Karpas-422 (cell line): ENCODE measurements at regions not wholly inside any gene's neighbourhood (a gene's known extent, or its start where the extent isn't known, plus 50 kb on each side); places are given as distances from the start of the nearest gene placed in this dataset.

Source experiments
- DNase-seq: peaks from one replicate; pipeline ENCODE4 v3.0.0-alpha.2; 2015
- H2AFZ ChIP-seq: fragments of 200-600 bp; sonication (generic); 2 replicates; pipeline ENCODE4 v1.6.1; 2014; ENCODE audit warnings: antibody characterized with exemption, low read length, mixed read lengths
- H3K27ac ChIP-seq: fragments of 200-600 bp; sonication (generic); 2 replicates; pipeline ENCODE4 v1.5.1; 2014; ENCODE audit warnings: mild to moderate bottlenecking, low read length, moderate library complexity
- H3K27me3 ChIP-seq: fragments of 200-600 bp; sonication (generic); 2 replicates; pipeline ENCODE4 v1.6.1; 2014; ENCODE audit warnings: low read length, mixed read lengths
- H3K36me3 ChIP-seq: fragments of 200-600 bp; sonication (generic); 2 replicates; pipeline ENCODE4 v1.6.1; 2014; ENCODE audit warnings: low read length, mixed read lengths; ENCODE audit not compliant: insufficient read depth
- H3K4me1 ChIP-seq: fragments of 200-600 bp; sonication (generic); 2 replicates; pipeline ENCODE4 v1.6.1; 2014; ENCODE audit warnings: mild to moderate bottlenecking, low read length, mixed read lengths
- H3K4me2 ChIP-seq: fragments of 200-600 bp; sonication (generic); 2 replicates; pipeline ENCODE4 v1.6.1; 2014; ENCODE audit warnings: low read length, low read depth, mild to moderate bottlenecking; ENCODE audit not compliant: poor library complexity, severe bottlenecking
- H3K4me3 ChIP-seq: fragments of 200-600 bp; sonication (generic); 2 replicates; pipeline ENCODE4 v1.5.1; 2014; ENCODE audit warnings: mild to moderate bottlenecking, antibody characterized with exemption, low read length, mixed read lengths
- H3K79me2 ChIP-seq: fragments of 200-600 bp; sonication (generic); 2 replicates; pipeline ENCODE4 v1.6.1; 2014; ENCODE audit warnings: mild to moderate bottlenecking, low read length, mixed read lengths
- H3K9ac ChIP-seq: fragments of 200-600 bp; sonication (generic); 2 replicates; pipeline ENCODE4 v1.6.0; 2014; ENCODE audit warnings: low read length
- H3K9me2 ChIP-seq: fragments of 200-600 bp; sonication (generic), shearing (Covaris generic); replicated peaks from 2 replicates; pipeline ENCODE4 v1.6.0; 2014; ENCODE audit warnings: mild to moderate bottlenecking, low read length, moderate library complexity; ENCODE audit not compliant: insufficient read depth
- H3K9me3 ChIP-seq: fragments of 300-700, 200-600 bp; sonication (generic); 2 replicates; pipeline ENCODE4 v1.6.1; 2014; ENCODE audit warnings: low read length, mixed read lengths
- H4K20me1 ChIP-seq: fragments of 200-600 bp; sonication (generic); 2 replicates; pipeline ENCODE4 v1.6.1; 2014; ENCODE audit warnings: mild to moderate bottlenecking, antibody characterized with exemption, low read length, low read depth; ENCODE audit not compliant: insufficient read depth

- no peaks in the 10 kb centered on the region for H3K9me2 ChIP-seq
- H4K20me1 ChIP-seq = no peaks in the 10 kb centered on the region
- H3K4me2 ChIP-seq = no peak overlapping the region
- H3K9ac ChIP-seq = no peak overlapping the region
- no peak overlapping the region for H2AFZ ChIP-seq
- H3K36me3 ChIP-seq = no peaks in the 10 kb centered on the region
- no peaks in the 10 kb centered on the region for H3K27me3 ChIP-seq
- no peak overlapping the region for H3K27ac ChIP-seq
- H3K4me3 ChIP-seq = no peak overlapping the region
- H3K9me3 ChIP-seq = no peaks in the 10 kb centered on the region
- DNase-seq = no peak
- no peaks in the 10 kb centered on the region for H3K79me2 ChIP-seq
- H3K4me1 ChIP-seq = no peaks in the 10 kb centered on the region
These were observed 145.0 kb upstream of the ZC3H11B start for GRCh38 chr1:219757890-219758289.

GRCh38 chr1:219755234-219755633 lies 142.3 kb upstream of the ZC3H11B start:
- Histone ChIP-seq H3K9me3 (no peaks in the 10 kb centered on the region), H2AFZ (no peak overlapping the region), H3K36me3 (no peaks in the 10 kb centered on the region), H3K27ac (no peak overlapping the region), H3K9me2 (no peaks in the 10 kb centered on the region), H3K4me1 (no peaks in the 10 kb centered on the region), H3K79me2 (no peaks in the 10 kb centered on the region), H3K27me3 (no peaks in the 10 kb centered on the region), H3K4me2 (no peak overlapping the region), H4K20me1 (no peaks in the 10 kb centered on the region), H3K4me3 (no peak overlapping the region), H3K9ac (no peak overlapping the region)
- no peak for DNase-seq

GRCh38 chr1:219754767-219755166 lies 141.9 kb upstream of the ZC3H11B start:
- H3K79me2 ChIP-seq = no peaks in the 10 kb centered on the region
- H3K27me3 ChIP-seq = no peaks in the 10 kb centered on the region
- H2AFZ ChIP-seq = no peak overlapping the region
- no peak for DNase-seq
- no peak overlapping the region for H3K27ac ChIP-seq
- no peaks in the 10 kb centered on the region for H3K4me1 ChIP-seq
- H3K4me2 ChIP-seq = no peak overlapping the region
- no peaks in the 10 kb centered on the region for H3K36me3 ChIP-seq
- H4K20me1 ChIP-seq = no peaks in the 10 kb centered on the region
- no peaks in the 10 kb centered on the region for H3K9me2 ChIP-seq
- no peak overlapping the region for H3K4me3 ChIP-seq
- H3K9ac ChIP-seq = no peak overlapping the region
- no peaks in the 10 kb centered on the region for H3K9me3 ChIP-seq

- no peaks in the 10 kb centered on the region for H3K9me2 ChIP-seq
- H3K27me3 ChIP-seq = no peaks in the 10 kb centered on the region
- no peaks in the 10 kb centered on the region for H3K79me2 ChIP-seq
- no peaks in the 10 kb centered on the region for H3K4me1 ChIP-seq
- no peak overlapping the region for H2AFZ ChIP-seq
- H3K9me3 ChIP-seq = no peaks in the 10 kb centered on the region
- no peak overlapping the region for H3K4me2 ChIP-seq
- no peaks in the 10 kb centered on the region for H3K36me3 ChIP-seq
- no peak for DNase-seq
- H3K27ac ChIP-seq = no peak overlapping the region
- no peaks in the 10 kb centered on the region for H4K20me1 ChIP-seq
- no peak overlapping the region for H3K9ac ChIP-seq
- no peak overlapping the region for H3K4me3 ChIP-seq
These were observed 141.0 kb upstream of the ZC3H11B start for GRCh38 chr1:219753914-219754313.

GRCh38 chr1:219752645-219753044 lies 139.7 kb upstream of the ZC3H11B start:
- Histone ChIP-seq H3K9me3 (no peaks in the 10 kb centered on the region), H3K4me3 (no peak overlapping the region), H3K9me2 (no peaks in the 10 kb centered on the region), H3K79me2 (no peaks in the 10 kb centered on the region), H2AFZ (no peak overlapping the region), H3K36me3 (no peaks in the 10 kb centered on the region), H3K9ac (no peak overlapping the region), H4K20me1 (no peaks in the 10 kb centered on the region), H3K27ac (no peak overlapping the region), H3K4me1 (no peaks in the 10 kb centered on the region), H3K4me2 (no peak overlapping the region), H3K27me3 (no peaks in the 10 kb centered on the region)
- DNase-seq = no peak

GRCh38 chr1:219751870-219752507 lies 139.1 kb upstream of the ZC3H11B start:
- Histone ChIP-seq H3K27me3 (no peaks in the 10 kb centered on the region), H3K36me3 (no peaks in the 10 kb centered on the region), H3K9me2 (no peaks in the 10 kb centered on the region), H3K4me2 (no peak overlapping the region), H3K9ac (no peak overlapping the region), H4K20me1 (no peaks in the 10 kb centered on the region), H3K4me3 (no peak overlapping the region), H2AFZ (no peak overlapping the region), H3K27ac (no peak overlapping the region), H3K9me3 (no peaks in the 10 kb centered on the region), H3K4me1 (no peaks in the 10 kb centered on the region), H3K79me2 (no peaks in the 10 kb centered on the region)
- DNase-seq = no peak

- H3K36me3 ChIP-seq = no peaks in the 10 kb centered on the region
- H3K4me1 ChIP-seq = no peaks in the 10 kb centered on the region
- H4K20me1 ChIP-seq = no peaks in the 10 kb centered on the region
- H3K27ac ChIP-seq = no peak overlapping the region
- no peaks in the 10 kb centered on the region for H3K79me2 ChIP-seq
- no peaks in the 10 kb centered on the region for H3K27me3 ChIP-seq
- no peak for DNase-seq
- no peak overlapping the region for H3K4me2 ChIP-seq
- no peak overlapping the region for H2AFZ ChIP-seq
- no peaks in the 10 kb centered on the region for H3K9me2 ChIP-seq
- H3K9ac ChIP-seq = no peak overlapping the region
- no peaks in the 10 kb centered on the region for H3K9me3 ChIP-seq
- H3K4me3 ChIP-seq = no peak overlapping the region
These were observed 136.5 kb upstream of the ZC3H11B start for GRCh38 chr1:219749370-219749769.

- H3K79me2 ChIP-seq = no peaks in the 10 kb centered on the region
- H2AFZ ChIP-seq = no peak overlapping the region
- H3K9me3 ChIP-seq = no peaks in the 10 kb centered on the region
- DNase-seq = no peak
- H3K9ac ChIP-seq = no peak overlapping the region
- H3K27me3 ChIP-seq = no peaks in the 10 kb centered on the region
- no peaks in the 10 kb centered on the region for H3K4me1 ChIP-seq
- H3K4me2 ChIP-seq = no peak overlapping the region
- no peaks in the 10 kb centered on the region for H4K20me1 ChIP-seq
- no peak overlapping the region for H3K4me3 ChIP-seq
- no peak overlapping the region for H3K27ac ChIP-seq
- H3K9me2 ChIP-seq = no peaks in the 10 kb centered on the region
- no peaks in the 10 kb centered on the region for H3K36me3 ChIP-seq
These were observed 133.2 kb upstream of the ZC3H11B start for GRCh38 chr1:219746141-219746540.
